ENCODE measurements at regions not wholly inside any gene's neighbourhood (a gene's known extent, or its start where the extent isn't known, plus 50 kb on each side); places are given as distances from the start of the nearest gene placed in this dataset.
"Not testable (repeated sequence)": the region's sequence is repeated elsewhere in the genome, so short reads cannot be mapped to it uniquely, and the experiment has no call there.

DNA sequence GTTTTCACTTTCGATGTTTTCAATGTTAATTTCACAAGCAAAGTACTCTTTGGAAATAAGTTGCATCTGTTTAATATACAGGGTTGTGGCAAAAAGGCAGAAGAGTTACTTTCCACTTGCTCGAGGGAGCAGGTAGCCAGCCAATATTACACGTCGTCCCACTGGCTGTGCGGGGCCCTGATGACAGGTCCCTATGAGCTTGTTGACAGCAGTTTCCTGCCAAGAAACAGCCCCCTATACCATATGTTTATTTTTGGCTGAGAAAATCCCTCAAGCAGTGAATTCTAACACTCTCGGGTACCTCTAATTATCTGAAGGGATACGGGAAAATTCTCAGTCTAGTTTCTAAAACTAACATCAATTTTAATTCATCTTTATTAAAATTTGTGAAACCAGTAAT is 116.8 kb upstream of the SGO1 start:
- intact Hi-C loops (cut with DNase I), result no loop called here
- H3K4me3 ChIP-seq (replicated peaks in 1 of 3), result no peak overlapping the region
- H3K27ac ChIP-seq, result no peak overlapping the region
- H3K36me3 ChIP-seq, result no peaks in the 10 kb centered on the region
- H3K4me1 ChIP-seq, result no peaks in the 10 kb centered on the region
- no peaks in the 10 kb centered on the region for H3K27me3 ChIP-seq
- no peaks in the 10 kb centered on the region for H3K9me3 ChIP-seq
- WGBS, 2 donors, result 64 to 74% methylated on average over 7 of the region's 7 CpGs
- DNase-seq, result no peak
- TF ChIP-seq, protein P1, sequence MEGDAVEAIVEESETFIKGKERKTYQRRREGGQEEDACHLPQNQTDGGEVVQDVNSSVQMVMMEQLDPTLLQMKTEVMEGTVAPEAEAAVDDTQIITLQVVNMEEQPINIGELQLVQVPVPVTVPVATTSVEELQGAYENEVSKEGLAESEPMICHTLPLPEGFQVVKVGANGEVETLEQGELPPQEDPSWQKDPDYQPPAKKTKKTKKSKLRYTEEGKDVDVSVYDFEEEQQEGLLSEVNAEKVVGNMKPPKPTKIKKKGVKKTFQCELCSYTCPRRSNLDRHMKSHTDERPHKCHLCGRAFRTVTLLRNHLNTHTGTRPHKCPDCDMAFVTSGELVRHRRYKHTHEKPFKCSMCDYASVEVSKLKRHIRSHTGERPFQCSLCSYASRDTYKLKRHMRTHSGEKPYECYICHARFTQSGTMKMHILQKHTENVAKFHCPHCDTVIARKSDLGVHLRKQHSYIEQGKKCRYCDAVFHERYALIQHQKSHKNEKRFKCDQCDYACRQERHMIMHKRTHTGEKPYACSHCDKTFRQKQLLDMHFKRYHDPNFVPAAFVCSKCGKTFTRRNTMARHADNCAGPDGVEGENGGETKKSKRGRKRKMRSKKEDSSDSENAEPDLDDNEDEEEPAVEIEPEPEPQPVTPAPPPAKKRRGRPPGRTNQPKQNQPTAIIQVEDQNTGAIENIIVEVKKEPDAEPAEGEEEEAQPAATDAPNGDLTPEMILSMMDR (IDR thresholded peaks at IDR 0.05), result no peak
- no peak for TF ChIP-seq POLR2A (IDR thresholded peaks at IDR 0.05)

DNA sequence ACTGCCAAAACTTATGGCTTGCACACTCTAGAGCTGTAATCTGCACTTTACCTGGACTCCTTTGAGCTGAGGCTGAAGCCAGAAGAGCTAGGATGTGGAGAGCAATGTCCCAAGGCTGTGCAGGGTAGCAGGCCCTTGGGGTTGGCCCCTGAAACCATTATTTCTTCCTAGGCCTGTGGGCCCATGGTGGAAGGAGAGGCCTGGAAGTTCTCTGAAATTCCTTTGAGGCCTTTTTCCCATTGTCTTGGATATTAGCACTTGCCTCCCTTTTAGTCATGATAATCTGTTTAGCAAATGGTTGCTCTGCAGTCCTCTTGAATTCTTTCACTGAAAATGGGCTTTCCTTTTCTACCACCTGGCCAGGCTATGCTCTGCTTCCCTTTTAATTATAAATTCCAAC is 102.0 kb upstream of the SGO1 start:
- H3K27me3 ChIP-seq, result no peaks in the 10 kb centered on the region
- H3K36me3 ChIP-seq, result no peaks in the 10 kb centered on the region
- H3K4me3 ChIP-seq (replicated peaks in 1 of 3), result no peak overlapping the region
- no peak for TF ChIP-seq POLR2A (IDR thresholded peaks at IDR 0.05)
- TF ChIP-seq, protein P1 (IDR thresholded peaks at IDR 0.05), result no peak
- H3K27ac ChIP-seq, result no peak overlapping the region
- H3K9me3 ChIP-seq, result no peaks in the 10 kb centered on the region
- no peak for DNase-seq
- intact Hi-C loops (cut with DNase I), result no loop called here
- no peaks in the 10 kb centered on the region for H3K4me1 ChIP-seq

DNA sequence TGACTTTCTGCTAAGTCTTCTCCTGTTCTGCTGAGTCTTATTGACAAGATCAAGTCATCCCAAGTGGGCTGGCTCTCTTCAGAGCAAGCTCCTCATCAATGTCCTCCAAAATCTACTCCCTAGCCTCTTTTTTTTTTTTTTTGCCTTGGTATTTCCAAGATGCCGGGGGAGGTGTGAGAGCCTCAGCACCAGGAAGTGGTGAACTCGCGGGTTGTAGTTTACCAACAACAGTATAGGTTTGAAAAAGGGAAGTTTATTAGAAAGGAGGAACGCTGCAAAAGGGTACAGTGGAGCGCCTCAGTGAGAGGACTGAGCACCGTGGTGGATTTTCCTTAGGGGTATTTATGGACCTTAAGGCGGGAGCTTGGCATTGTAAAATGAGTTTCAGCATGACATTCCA is 94.3 kb upstream of the SGO1 start:
- 74 to 83% methylated on average over 6 to 7 of the region's 7 CpGs for WGBS, 2 donors
- no peaks in the 10 kb centered on the region for H3K27me3 ChIP-seq
- TF ChIP-seq, protein P1 (IDR thresholded peaks at IDR 0.05), result no peak
- TF ChIP-seq POLR2A (IDR thresholded peaks at IDR 0.05), result no peak
- H3K4me3 ChIP-seq (replicated peaks in 1 of 3), result no peak overlapping the region
- H3K4me1 ChIP-seq, result no peaks in the 10 kb centered on the region
- H3K9me3 ChIP-seq, result no peaks in the 10 kb centered on the region
- no peaks in the 10 kb centered on the region for H3K36me3 ChIP-seq
- no peak for DNase-seq
- intact Hi-C loops (cut with DNase I), result no loop called here
- no peak overlapping the region for H3K27ac ChIP-seq

DNA sequence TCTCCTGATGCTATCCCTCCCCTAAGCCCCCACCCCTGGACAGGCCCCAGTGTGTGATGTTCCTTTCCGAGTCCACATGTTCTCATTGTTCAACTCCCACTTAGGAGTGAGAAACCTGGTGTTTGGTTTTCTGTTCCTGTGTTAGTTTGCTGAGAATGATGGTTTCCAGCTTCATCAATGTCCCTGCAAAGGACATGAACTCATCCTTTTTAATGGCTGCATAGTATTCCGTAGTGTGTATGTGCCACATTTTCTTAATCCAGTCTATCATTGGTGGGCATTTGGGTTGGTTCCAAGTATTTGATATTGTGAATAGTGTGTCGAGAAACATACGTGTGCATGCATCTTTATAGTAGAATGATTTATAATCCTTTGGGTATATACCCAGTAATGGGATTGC is 80.0 kb upstream of the SGO1 start:
- H3K27ac ChIP-seq; H3K9me3 ChIP-seq; H3K4me3 ChIP-seq (replicated peaks in 1 of 3); DNase-seq; intact Hi-C loops (cut with DNase I); H3K36me3 ChIP-seq; H3K4me1 ChIP-seq; H3K27me3 ChIP-seq: not testable (repeated sequence)
- WGBS, 2 donors, result 92 to 99% methylated on average over 4 of the region's 4 CpGs

DNA sequence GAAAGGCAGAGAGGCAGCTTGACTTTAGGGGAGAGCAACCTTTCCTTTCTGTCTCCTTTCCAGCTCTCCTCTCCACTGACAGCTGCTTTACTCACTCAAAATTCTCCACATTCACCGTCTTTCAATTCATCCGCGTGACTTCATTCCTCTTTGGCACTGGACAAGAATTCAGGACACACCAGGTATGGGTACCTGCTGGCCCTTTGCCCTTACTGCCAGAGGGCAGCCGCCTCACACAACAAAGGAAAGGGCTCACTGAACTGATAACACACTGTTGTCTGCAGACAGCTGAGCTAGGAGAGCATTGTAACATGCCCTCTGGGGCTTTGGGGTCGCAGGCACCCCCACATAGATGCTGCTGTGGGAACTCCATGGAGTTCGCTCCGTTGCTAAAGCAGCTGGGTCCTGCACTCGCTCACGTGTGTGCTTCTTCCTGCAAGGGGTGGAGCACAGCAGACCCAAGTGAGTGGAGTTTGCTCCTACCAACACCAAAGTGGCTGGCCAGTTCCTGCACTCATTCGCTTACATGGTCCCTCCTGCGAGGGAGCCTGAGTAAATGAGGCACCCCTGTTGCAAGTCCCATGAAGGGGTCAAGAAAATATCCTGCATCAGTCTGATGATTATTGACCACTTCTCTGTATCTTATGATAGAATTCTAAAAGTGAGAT is 79.0 kb upstream of the SGO1 start:
- intact Hi-C loops (cut with DNase I), result no loop called here
- no peaks in the 10 kb centered on the region for H3K4me1 ChIP-seq
- no peak for TF ChIP-seq POLR2A (IDR thresholded peaks at IDR 0.05)
- TF ChIP-seq, protein P1 (IDR thresholded peaks at IDR 0.05), result no peak
- no peak overlapping the region for H3K4me3 ChIP-seq (replicated peaks in 1 of 3)
- DNase-seq, result no peak
- H3K27ac ChIP-seq, result no peak overlapping the region
- H3K9me3 ChIP-seq, result no peaks in the 10 kb centered on the region
- H3K27me3 ChIP-seq, result no peaks in the 10 kb centered on the region
- no peaks in the 10 kb centered on the region for H3K36me3 ChIP-seq
- WGBS, 2 donors, result 88 to 90% methylated on average over 7 to 10 of the region's 11 CpGs

DNA sequence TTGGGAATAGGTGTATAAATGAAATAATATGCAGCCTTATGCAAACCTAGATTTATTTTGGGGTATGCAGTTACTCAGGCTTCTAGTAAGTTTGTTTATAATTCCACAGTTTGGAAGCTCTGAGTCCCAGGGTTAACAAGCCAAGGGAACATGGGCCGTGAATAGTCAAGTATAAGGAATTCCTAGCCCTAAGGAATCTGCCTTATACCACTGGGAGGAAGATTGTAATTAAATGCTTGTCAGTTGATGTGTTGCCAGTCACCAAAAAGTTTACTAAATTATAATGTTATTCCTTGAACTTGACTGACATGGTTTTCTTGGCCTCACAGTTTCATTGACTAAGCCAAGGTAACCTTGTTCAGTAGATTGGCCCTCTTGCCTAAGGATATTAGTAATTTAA is 72.4 kb upstream of the SGO1 start:
- H3K9me3 ChIP-seq, result no peaks in the 10 kb centered on the region
- H3K4me3 ChIP-seq (replicated peaks in 1 of 3), result no peak overlapping the region
- no peak for DNase-seq
- no peaks in the 10 kb centered on the region for H3K36me3 ChIP-seq
- no peak overlapping the region for H3K27ac ChIP-seq
- TF ChIP-seq, protein P1 (IDR thresholded peaks at IDR 0.05), result no peak
- TF ChIP-seq POLR2A (IDR thresholded peaks at IDR 0.05), result no peak
- no peaks in the 10 kb centered on the region for H3K4me1 ChIP-seq
- WGBS, 2 donors, result 76 to 89% methylated on average over 1 of the region's 1 CpG
- intact Hi-C loops (cut with DNase I), result no loop called here
- H3K27me3 ChIP-seq, result no peaks in the 10 kb centered on the region

Data from thyroid gland (tissue), 4 donors.